ENCODE measurements at regions not wholly inside any gene's neighbourhood (a gene's known extent, or its start where the extent isn't known, plus 50 kb on each side); places are given as distances from the start of the nearest gene placed in this dataset.

- TF ChIP-seq CTCF (IDR thresholded peaks at IDR 0.05; ENCODE audit: insufficient read depth, missing control alignments), result no peak
- no peak for FAIRE-seq
- no peak for DNase-seq (ENCODE audit: insufficient read length, low spot score)
Observed at GRCh38 chr2:220915092-220915623, 656.9 kb downstream of the EPHA4 start.

GRCh38 chr2:220916931-220917330 is 655.2 kb downstream of the EPHA4 start:
- no peak for TF ChIP-seq CTCF (IDR thresholded peaks at IDR 0.05; ENCODE audit: insufficient read depth, missing control alignments)
- no peak for FAIRE-seq
- DNase-seq (ENCODE audit: insufficient read length, low spot score), result no peak

GRCh38 chr2:220930271-220931076 is 641.6 kb downstream of the EPHA4 start:
- FAIRE-seq (no peak), DNase-seq (ENCODE audit: insufficient read length, low spot score) (no peak)
- no peak for TF ChIP-seq CTCF (IDR thresholded peaks at IDR 0.05; ENCODE audit: insufficient read depth, missing control alignments)

GRCh38 chr2:220931491-220931890 is 640.6 kb downstream of the EPHA4 start:
- FAIRE-seq (no peak), DNase-seq (ENCODE audit: insufficient read length, low spot score) (no peak)
- no peak for TF ChIP-seq CTCF (IDR thresholded peaks at IDR 0.05; ENCODE audit: insufficient read depth, missing control alignments)

GRCh38 chr2:220932041-220932440 is 640.1 kb downstream of the EPHA4 start:
- no peak for FAIRE-seq
- DNase-seq (ENCODE audit: insufficient read length, low spot score), result no peak
- TF ChIP-seq CTCF (IDR thresholded peaks at IDR 0.05; ENCODE audit: insufficient read depth, missing control alignments), result no peak

- no peak for DNase-seq (ENCODE audit: insufficient read length, low spot score)
Observed at GRCh38 chr2:220935789-220936321, 636.2 kb downstream of the EPHA4 start.

More at GRCh38 chr2:220935789-220936321, 636.2 kb downstream of the EPHA4 start:
- TF ChIP-seq CTCF (IDR thresholded peaks at IDR 0.05; ENCODE audit: insufficient read depth, missing control alignments), result no peak
- no peak for FAIRE-seq
